Coronary artery (tissue), 2 donors: ENCODE measurements at regions not wholly inside any gene's neighbourhood (a gene's known extent, or its start where the extent isn't known, plus 50 kb on each side); places are given as distances from the start of the nearest gene placed in this dataset.

Source experiments
- DNase-seq: peaks from one replicate; pipeline ENCODE4 v3.0.0-alpha.2; 2017; ENCODE audit warnings: low spot score
- H3K27ac ChIP-seq, 2 donors: fragments of 200-600 bp; sonication (generic); one replicate each; pipeline ENCODE4 v1.5.1; 2016 to 2019
- H3K4me3 ChIP-seq: fragments of 200-600 bp; sonication (generic); 2 replicates; pipeline ENCODE4 v1.5.1; 2016; ENCODE audit warnings: mild to moderate bottlenecking, moderate library complexity
- CTCF ChIP-seq: fragments of 200-600 bp; sonication (generic); IDR thresholded peaks from one replicate; pipeline ENCODE4 v1.5.1; 2019; ENCODE audit warnings: antibody characterized with exemption

DNA sequence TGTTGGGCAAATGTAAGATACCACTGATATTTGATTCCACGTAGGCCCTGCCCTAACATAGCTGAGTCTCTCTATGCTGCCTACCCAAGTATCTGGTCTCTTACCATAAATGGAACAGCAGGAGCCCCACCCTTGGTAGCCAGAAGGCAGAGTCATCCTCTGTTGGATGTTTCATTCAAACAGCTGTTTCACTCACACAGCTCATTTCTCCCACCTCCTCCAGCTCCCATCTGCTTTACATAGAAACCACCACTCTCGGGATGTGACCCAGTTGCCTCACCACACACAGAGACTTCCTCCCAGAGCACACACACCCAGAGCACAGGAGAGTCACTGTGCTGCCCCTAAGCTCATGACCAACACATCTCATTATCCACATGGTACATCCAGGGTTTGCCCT lies 165.3 kb downstream of the TMEM167A start:
- no peak for DNase-seq
- no peak for TF ChIP-seq CTCF
- Histone ChIP-seq H3K27ac (no peak overlapping the region), H3K4me3 (no peak overlapping the region)

GRCh38 chr5:82910905-82911304 lies 166.3 kb downstream of the TMEM167A start:
- Histone ChIP-seq H3K27ac (no peak overlapping the region), H3K4me3 (no peak overlapping the region)
- TF ChIP-seq CTCF: no peak
- DNase-seq: no peak

- no peak for TF ChIP-seq CTCF
- no peak overlapping the region for H3K27ac ChIP-seq
- no peak overlapping the region for H3K4me3 ChIP-seq
- DNase-seq: no peak
These were observed 166.7 kb downstream of the TMEM167A start for GRCh38 chr5:82910491-82910890.

- no peak for TF ChIP-seq CTCF
- Histone ChIP-seq H3K27ac (no peak overlapping the region), H3K4me3 (no peak overlapping the region)
- no peak for DNase-seq
These were observed 167.4 kb downstream of the TMEM167A start for GRCh38 chr5:82909771-82910170.

DNA sequence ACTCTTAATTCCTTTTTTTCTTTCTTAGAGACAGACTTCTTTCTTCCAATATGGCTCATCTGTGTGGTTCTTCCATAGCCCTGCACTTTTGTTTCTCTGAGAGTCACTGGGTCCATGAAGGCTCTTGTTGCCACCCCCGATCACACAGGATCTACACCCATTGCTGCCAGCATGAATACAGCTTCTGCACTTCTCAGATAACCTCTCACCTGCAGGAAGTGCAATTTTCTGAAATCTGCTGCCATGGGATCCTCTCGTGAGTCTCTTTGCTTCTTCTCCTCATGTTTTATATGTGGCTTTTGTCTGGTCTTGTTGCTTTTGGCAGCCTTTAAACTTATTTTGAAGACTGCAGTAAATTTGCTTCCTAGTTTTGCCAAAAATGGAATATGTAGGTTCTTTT lies 171.2 kb downstream of the TMEM167A start:
- no peak overlapping the region for H3K27ac ChIP-seq
- no peak for DNase-seq
- TF ChIP-seq CTCF: no peak
- no peak overlapping the region for H3K4me3 ChIP-seq

- H3K4me3 ChIP-seq: no peak overlapping the region
- DNase-seq: no peak
- TF ChIP-seq CTCF: no peak
- no peak overlapping the region for H3K27ac ChIP-seq
These were observed 175.8 kb downstream of the TMEM167A start for GRCh38 chr5:82901281-82901888.

GRCh38 chr5:82894716-82895115 lies 182.5 kb downstream of the TMEM167A start:
- Histone ChIP-seq H3K4me3 (no peak overlapping the region), H3K27ac (no peak overlapping the region)
- TF ChIP-seq CTCF: no peak
- DNase-seq: no peak
